ENCODE measurements at regions not wholly inside any gene's neighbourhood (a gene's known extent, or its start where the extent isn't known, plus 50 kb on each side); places are given as distances from the start of the nearest gene placed in this dataset.
"Not testable (repeated sequence)": the region's sequence is repeated elsewhere in the genome, so short reads cannot be mapped to it uniquely, and the experiment has no call there.

- no peak for DNase-seq
Measured at GRCh38 chr2:215863687-215864086, 149.7 kb downstream of the MREG start.

- DNase-seq = no peak
Measured at GRCh38 chr2:215862351-215862771, 151.0 kb downstream of the MREG start.

GRCh38 chr2:215861607-215862350 is 151.6 kb downstream of the MREG start:
- no peak for DNase-seq

GRCh38 chr2:215856080-215856479 is 157.3 kb downstream of the MREG start:
- no peak for DNase-seq

- DNase-seq = not testable (repeated sequence)
Measured at GRCh38 chr2:215855308-215855707, 158.0 kb downstream of the MREG start.

- DNase-seq = no peak
Measured at GRCh38 chr2:215854008-215854407, 159.3 kb downstream of the MREG start.

GRCh38 chr2:215851696-215852095 is 161.7 kb downstream of the MREG start:
- DNase-seq = no peak

GRCh38 chr2:215851082-215851481 is 162.3 kb downstream of the MREG start:
- DNase-seq = no peak

- no peak for DNase-seq
Measured at GRCh38 chr2:215850380-215850779, 163.0 kb downstream of the MREG start.

GRCh38 chr2:215849771-215850170 is 163.6 kb downstream of the MREG start:
- no peak for DNase-seq

GRCh38 chr2:215848698-215849097 is 164.7 kb downstream of the MREG start:
- DNase-seq = no peak

GRCh38 chr2:215848146-215848545 is 165.2 kb downstream of the MREG start:
- no peak for DNase-seq

- no peak for DNase-seq
Measured at GRCh38 chr2:215847718-215848117, 165.6 kb downstream of the MREG start.

- DNase-seq = no peak
Measured at GRCh38 chr2:215847056-215847455, 166.3 kb downstream of the MREG start.

- no peak for DNase-seq
Measured at GRCh38 chr2:215845839-215846586, 167.3 kb downstream of the MREG start.

GRCh38 chr2:215843579-215843978 is 169.8 kb downstream of the MREG start:
- DNase-seq = peak in 13 of 58 donors; percentile 2 to 58 (median 12)

GRCh38 chr2:215841175-215841816 is 172.1 kb downstream of the MREG start:
- DNase-seq = no peak

- no peak for DNase-seq
Measured at GRCh38 chr2:215839816-215840215, 173.5 kb downstream of the MREG start.

GRCh38 chr2:215839309-215839708 is 174.0 kb downstream of the MREG start:
- DNase-seq = no peak

- no peak for DNase-seq
Measured at GRCh38 chr2:215836881-215837280, 176.5 kb downstream of the MREG start.

GRCh38 chr2:215835657-215836056 is 177.7 kb downstream of the MREG start:
- no peak for DNase-seq

- no peak for DNase-seq
Measured at GRCh38 chr2:215835231-215835630, 178.1 kb downstream of the MREG start.
